ENCODE measurements at regions not wholly inside any gene's neighbourhood (a gene's known extent, or its start where the extent isn't known, plus 50 kb on each side); places are given as distances from the start of the nearest gene placed in this dataset.
"Not testable (repeated sequence)": the region's sequence is repeated elsewhere in the genome, so short reads cannot be mapped to it uniquely, and the experiment has no call there.

DNA sequence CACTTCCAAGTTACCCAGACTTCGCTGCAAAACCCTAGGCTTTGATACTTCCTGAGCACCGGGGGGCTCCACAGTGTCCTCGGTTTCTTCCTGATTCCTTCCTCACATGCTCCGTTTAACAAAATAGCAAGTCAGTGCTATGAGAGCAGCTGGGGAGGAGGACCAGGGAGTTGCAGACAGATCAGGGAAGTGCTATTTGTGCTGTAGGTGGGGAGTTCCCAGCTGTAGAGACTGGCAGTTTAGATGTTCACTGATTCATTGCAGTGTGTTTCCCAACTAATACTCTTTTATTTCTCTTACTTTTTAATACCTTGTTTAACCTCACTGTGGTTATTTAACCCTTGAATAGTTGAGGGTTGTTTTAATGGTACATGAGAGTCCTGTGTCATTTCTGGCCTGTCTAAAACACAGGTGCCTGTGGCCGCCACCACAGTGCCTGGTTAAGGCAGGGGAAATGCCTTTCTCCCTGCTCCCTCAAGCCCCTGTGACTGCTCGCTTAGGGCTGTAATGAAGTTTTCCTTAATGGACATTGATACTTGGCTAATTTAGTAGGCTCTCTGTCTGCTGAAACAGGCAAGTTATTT is 113.5 kb downstream of the GOLGA6L22 start:
- TF ChIP-seq CTCF, POLR2A (IDR thresholded peaks at IDR 0.05): not testable (repeated sequence)
